ENCODE measurements at regions not wholly inside any gene's neighbourhood (a gene's known extent, or its start where the extent isn't known, plus 50 kb on each side); places are given as distances from the start of the nearest gene placed in this dataset.

GRCh38 chr16:62462971-62463370, 426.7 kb upstream of the CDH8 start:
- Histone ChIP-seq H3K27ac (no peak overlapping the region), H3K4me3 (no peak overlapping the region), H3K27me3 (no peaks in the 10 kb centered on the region), H3K4me1 (no peaks in the 10 kb centered on the region), H3K36me3 (no peaks in the 10 kb centered on the region), H3K9me3 (no peaks in the 10 kb centered on the region)
- intact Hi-C loops (cut with DNase I), result no loop called here
- TF ChIP-seq POLR2AphosphoS5 (IDR thresholded peaks at IDR 0.05; ENCODE audit: insufficient read depth in 1 of 2, low read depth in 1 of 2), result no peak
- TF ChIP-seq POLR2A (IDR thresholded peaks at IDR 0.05), result no peak
- no peak for TF ChIP-seq CTCF (IDR thresholded peaks at IDR 0.05)
- DNase-seq (ENCODE audit: extremely low spot score in 2 of 2), result no peak

GRCh38 chr16:62450291-62450690, 414.1 kb upstream of the CDH8 start:
- Histone ChIP-seq H3K27ac (no peak overlapping the region), H3K4me1 (no peaks in the 10 kb centered on the region), H3K27me3 (no peaks in the 10 kb centered on the region), H3K9me3 (no peaks in the 10 kb centered on the region), H3K4me3 (no peak overlapping the region), H3K36me3 (no peaks in the 10 kb centered on the region)
- intact Hi-C loops (cut with DNase I), result no loop called here
- no peak for DNase-seq (ENCODE audit: extremely low spot score in 2 of 2)
- TF ChIP-seq POLR2AphosphoS5 (IDR thresholded peaks at IDR 0.05; ENCODE audit: insufficient read depth in 1 of 2, low read depth in 1 of 2) (no peak), POLR2A (IDR thresholded peaks at IDR 0.05) (no peak), CTCF (IDR thresholded peaks at IDR 0.05) (no peak)

GRCh38 chr16:62445909-62446308, 409.7 kb upstream of the CDH8 start:
- H3K4me1 ChIP-seq, result no peaks in the 10 kb centered on the region
- intact Hi-C loops (cut with DNase I), result no loop called here
- no peaks in the 10 kb centered on the region for H3K36me3 ChIP-seq
- DNase-seq (ENCODE audit: extremely low spot score in 2 of 2), result no peak
- no peak overlapping the region for H3K27ac ChIP-seq
- TF ChIP-seq POLR2AphosphoS5 (IDR thresholded peaks at IDR 0.05; ENCODE audit: insufficient read depth in 1 of 2, low read depth in 1 of 2) (no peak), POLR2A (IDR thresholded peaks at IDR 0.05) (no peak), CTCF (IDR thresholded peaks at IDR 0.05) (no peak)
- no peak overlapping the region for H3K4me3 ChIP-seq
- H3K27me3 ChIP-seq, result no peaks in the 10 kb centered on the region
- H3K9me3 ChIP-seq, result no peaks in the 10 kb centered on the region

- no peaks in the 10 kb centered on the region for H3K4me1 ChIP-seq
- TF ChIP-seq CTCF (IDR thresholded peaks at IDR 0.05) (no peak), POLR2A (IDR thresholded peaks at IDR 0.05) (no peak), POLR2AphosphoS5 (IDR thresholded peaks at IDR 0.05; ENCODE audit: insufficient read depth in 1 of 2, low read depth in 1 of 2) (no peak)
- H3K4me3 ChIP-seq, result no peak overlapping the region
- no peaks in the 10 kb centered on the region for H3K27me3 ChIP-seq
- H3K9me3 ChIP-seq, result no peaks in the 10 kb centered on the region
- no peak overlapping the region for H3K27ac ChIP-seq
- H3K36me3 ChIP-seq, result no peaks in the 10 kb centered on the region
- intact Hi-C loops (cut with DNase I), result no loop called here
- no peak for DNase-seq (ENCODE audit: extremely low spot score in 2 of 2)
These were observed 388.0 kb upstream of the CDH8 start for GRCh38 chr16:62424206-62424605.

- Histone ChIP-seq H3K9me3 (no peaks in the 10 kb centered on the region), H3K27ac (no peak overlapping the region), H3K36me3 (no peaks in the 10 kb centered on the region), H3K27me3 (no peaks in the 10 kb centered on the region), H3K4me3 (no peak overlapping the region), H3K4me1 (no peaks in the 10 kb centered on the region)
- intact Hi-C loops (cut with DNase I), result no loop called here
- DNase-seq (ENCODE audit: extremely low spot score in 2 of 2), result no peak
- TF ChIP-seq POLR2AphosphoS5 (IDR thresholded peaks at IDR 0.05; ENCODE audit: insufficient read depth in 1 of 2, low read depth in 1 of 2), result no peak
- TF ChIP-seq CTCF (IDR thresholded peaks at IDR 0.05), result no peak
- no peak for TF ChIP-seq POLR2A (IDR thresholded peaks at IDR 0.05)
These were observed 372.5 kb upstream of the CDH8 start for GRCh38 chr16:62408760-62409159.

Data from vagina (tissue), 2 donors.